Neural progenitor cell (in vitro differentiated cells): ENCODE measurements at regions not wholly inside any gene's neighbourhood (a gene's known extent, or its start where the extent isn't known, plus 50 kb on each side); places are given as distances from the start of the nearest gene placed in this dataset.
"Not testable (repeated sequence)": the region's sequence is repeated elsewhere in the genome, so short reads cannot be mapped to it uniquely, and the experiment has no call there.

Source experiments
- DNase-seq: peaks from one replicate; pipeline ENCODE4 v3.0.0-alpha.2; 2016; ENCODE audit warnings: low spot score
- H2AFZ ChIP-seq: fragments of 200-600 bp; sonication (generic); replicated peaks from 2 replicates; pipeline ENCODE4 v1.6.1; 2016; ENCODE audit warnings: antibody characterized with exemption
- H3F3A ChIP-seq: fragments of 200-600 bp; sonication (generic); 2 replicates; pipeline ENCODE4 v1.6.1; 2016; ENCODE audit warnings: antibody characterized with exemption, low read depth
- H3K27ac ChIP-seq: fragments of 200-600 bp; sonication (generic); 2 replicates; pipeline ENCODE4 v1.5.1; 2016; ENCODE audit warnings: mild to moderate bottlenecking
- H3K27me3 ChIP-seq: fragments of 200-600 bp; sonication (generic); 2 replicates; pipeline ENCODE4 v1.6.1; 2016; ENCODE audit warnings: mild to moderate bottlenecking, moderate library complexity
- H3K36me3 ChIP-seq: fragments of 200-600 bp; sonication (generic); 2 replicates; pipeline ENCODE4 v1.5.1; 2016
- H3K4me1 ChIP-seq: fragments of 200-600 bp; sonication (generic); 2 replicates; pipeline ENCODE4 v1.6.1; 2016; ENCODE audit warnings: mixed run types
- H3K4me2 ChIP-seq: fragments of 200-600 bp; sonication (generic); 2 replicates; pipeline ENCODE4 v1.6.1; 2016
- H3K4me3 ChIP-seq: fragments of 200-600 bp; sonication (generic); 2 replicates; pipeline ENCODE4 v1.5.1; 2016
- H3K79me2 ChIP-seq: fragments of 200-600 bp; sonication (generic); 2 replicates; pipeline ENCODE4 v1.6.1; 2016; ENCODE audit warnings: low read depth
- H3K9ac ChIP-seq: fragments of 200-600 bp; sonication (generic); 2 replicates; pipeline ENCODE4 v1.6.1; 2016
- H3K9me3 ChIP-seq: fragments of 200-600 bp; sonication (generic); 2 replicates; pipeline ENCODE4 v1.5.1; 2016; ENCODE audit warnings: low read depth
- H4K20me1 ChIP-seq: fragments of 200-600 bp; sonication (generic); 2 replicates; pipeline ENCODE4 v1.6.1; 2016; ENCODE audit warnings: low read depth
- H3K27ac Mint-ChIP-seq: 3 replicates; pipeline ENCODE4 v1.8.0; 2021; ENCODE audit warnings: mixed read lengths
- H3K27me3 Mint-ChIP-seq: 2 replicates; pipeline ENCODE4 v1.8.0; 2022; ENCODE audit warnings: low read depth, mild to moderate bottlenecking, inconsistent platforms, moderate library complexity, mixed read lengths; ENCODE audit not compliant: insufficient read depth
- H3K36me3 Mint-ChIP-seq: 3 replicates; pipeline ENCODE4 v1.8.0; 2021; ENCODE audit warnings: mixed read lengths
- H3K4me1 Mint-ChIP-seq: 3 replicates; pipeline ENCODE4 v1.8.0; 2021; ENCODE audit warnings: mixed read lengths
- H3K4me3 Mint-ChIP-seq: 3 replicates; pipeline ENCODE4 v1.8.0; 2021; ENCODE audit warnings: mild to moderate bottlenecking, moderate library complexity, mixed read lengths
- H3K9me3 Mint-ChIP-seq: 3 replicates; pipeline ENCODE4 v1.8.0; 2020; ENCODE audit warnings: mixed read lengths
- EZH2 ChIP-seq: fragments of 200-600 bp; sonication (generic); IDR thresholded peaks from 2 replicates; pipeline ENCODE4 v1.6.1; 2017; ENCODE audit warnings: antibody characterized with exemption, mild to moderate bottlenecking, moderate library complexity
- EZH2phosphoT487 ChIP-seq: fragments of 200-600 bp; sonication (generic); IDR thresholded peaks from 2 replicates; pipeline ENCODE4 v1.6.1; 2017; ENCODE audit warnings: antibody characterized with exemption
- TF ChIP-seq, protein P1 (sequence below): fragments of 200-600 bp; sonication (generic); IDR thresholded peaks from 2 replicates; pipeline ENCODE4 v1.5.1; 2017; ENCODE audit warnings: antibody characterized with exemption, mild to moderate bottlenecking

DNA sequence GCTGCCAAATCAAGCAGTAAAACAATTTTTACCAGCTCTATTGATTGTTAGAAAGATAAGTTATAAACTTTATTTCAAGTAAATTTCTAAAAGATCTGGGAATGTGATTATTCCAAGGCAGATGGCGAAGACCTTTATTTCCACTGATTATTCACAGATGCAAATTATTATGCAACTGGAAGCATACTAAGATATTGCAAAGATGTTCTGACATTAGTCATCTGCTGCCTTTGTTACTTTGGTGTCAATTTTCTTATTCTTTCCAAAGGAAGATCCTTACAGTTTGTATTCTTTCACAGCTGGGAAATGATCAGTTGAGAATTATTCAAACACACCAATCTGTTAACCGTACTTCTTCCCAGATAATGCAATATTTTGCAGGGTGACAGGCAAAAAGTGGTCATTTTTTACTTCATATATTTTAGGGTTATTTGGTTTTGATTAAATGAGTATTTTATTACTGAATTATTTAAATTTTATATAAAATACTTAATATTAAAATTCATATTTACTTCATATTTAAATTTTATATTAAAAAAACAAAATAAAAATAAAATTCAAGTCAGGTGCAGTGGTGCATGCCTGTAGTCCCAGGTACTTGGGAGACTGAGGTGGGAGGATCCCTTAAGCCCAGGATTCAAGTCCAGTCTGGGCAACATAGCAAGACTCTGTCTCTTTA, 171.3 kb downstream of the FZD1 start:
- peaks cover 18% of the 10 kb centered on the region for H3K9me3 Mint-ChIP-seq
- DNase-seq = no peak
- no peaks in the 10 kb centered on the region for H3K27me3 ChIP-seq
- H3K27ac Mint-ChIP-seq = no peak overlapping the region
- peaks cover 2% of the 10 kb centered on the region for H3K27me3 Mint-ChIP-seq
- H2AFZ ChIP-seq = no peak overlapping the region
- no peak overlapping the region for H3K9ac ChIP-seq
- H3K27ac ChIP-seq = no peak overlapping the region
- no peaks in the 10 kb centered on the region for H3K79me2 ChIP-seq
- H3K36me3 ChIP-seq = no peaks in the 10 kb centered on the region
- H3K4me1 Mint-ChIP-seq = no peaks in the 10 kb centered on the region
- H3K4me3 ChIP-seq = no peak overlapping the region
- H4K20me1 ChIP-seq = no peaks in the 10 kb centered on the region
- no peaks in the 10 kb centered on the region for H3K36me3 Mint-ChIP-seq
- no peak overlapping the region for H3K4me2 ChIP-seq
- no peak overlapping the region for H3K4me3 Mint-ChIP-seq
- no peaks in the 10 kb centered on the region for H3F3A ChIP-seq
- H3K4me1 ChIP-seq = no peaks in the 10 kb centered on the region
- no peak for TF ChIP-seq EZH2phosphoT487
- TF ChIP-seq, protein P1, sequence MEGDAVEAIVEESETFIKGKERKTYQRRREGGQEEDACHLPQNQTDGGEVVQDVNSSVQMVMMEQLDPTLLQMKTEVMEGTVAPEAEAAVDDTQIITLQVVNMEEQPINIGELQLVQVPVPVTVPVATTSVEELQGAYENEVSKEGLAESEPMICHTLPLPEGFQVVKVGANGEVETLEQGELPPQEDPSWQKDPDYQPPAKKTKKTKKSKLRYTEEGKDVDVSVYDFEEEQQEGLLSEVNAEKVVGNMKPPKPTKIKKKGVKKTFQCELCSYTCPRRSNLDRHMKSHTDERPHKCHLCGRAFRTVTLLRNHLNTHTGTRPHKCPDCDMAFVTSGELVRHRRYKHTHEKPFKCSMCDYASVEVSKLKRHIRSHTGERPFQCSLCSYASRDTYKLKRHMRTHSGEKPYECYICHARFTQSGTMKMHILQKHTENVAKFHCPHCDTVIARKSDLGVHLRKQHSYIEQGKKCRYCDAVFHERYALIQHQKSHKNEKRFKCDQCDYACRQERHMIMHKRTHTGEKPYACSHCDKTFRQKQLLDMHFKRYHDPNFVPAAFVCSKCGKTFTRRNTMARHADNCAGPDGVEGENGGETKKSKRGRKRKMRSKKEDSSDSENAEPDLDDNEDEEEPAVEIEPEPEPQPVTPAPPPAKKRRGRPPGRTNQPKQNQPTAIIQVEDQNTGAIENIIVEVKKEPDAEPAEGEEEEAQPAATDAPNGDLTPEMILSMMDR = no peak
- TF ChIP-seq EZH2 = no peak
- no peaks in the 10 kb centered on the region for H3K9me3 ChIP-seq

GRCh38 chr7:91436655-91437054, 172.4 kb downstream of the FZD1 start:
- no peaks in the 10 kb centered on the region for H3K9me3 ChIP-seq
- no peaks in the 10 kb centered on the region for H3F3A ChIP-seq
- Mint-ChIP-seq H3K27ac (no peak overlapping the region), H3K4me3 (no peak overlapping the region), H3K36me3 (no peaks in the 10 kb centered on the region), H3K27me3 (peaks cover 2% of the 10 kb centered on the region), H3K4me1 (no peaks in the 10 kb centered on the region), H3K9me3 (peaks cover 20% of the 10 kb centered on the region)
- H2AFZ ChIP-seq = no peak overlapping the region
- DNase-seq = no peak
- no peak overlapping the region for H3K4me2 ChIP-seq
- H3K79me2 ChIP-seq = no peaks in the 10 kb centered on the region
- no peak overlapping the region for H3K9ac ChIP-seq
- H3K4me1 ChIP-seq = no peaks in the 10 kb centered on the region
- H3K27me3 ChIP-seq = no peaks in the 10 kb centered on the region
- TF ChIP-seq, protein P1 = no peak
- no peak for TF ChIP-seq EZH2phosphoT487
- no peak for TF ChIP-seq EZH2
- no peaks in the 10 kb centered on the region for H4K20me1 ChIP-seq
- no peak overlapping the region for H3K27ac ChIP-seq
- no peak overlapping the region for H3K4me3 ChIP-seq
- H3K36me3 ChIP-seq = no peaks in the 10 kb centered on the region

GRCh38 chr7:91440198-91440597, 176.0 kb downstream of the FZD1 start:
- H3K27me3 ChIP-seq, H3K4me3 Mint-ChIP-seq, H3K27ac ChIP-seq, H3K9me3 ChIP-seq, H3K79me2 ChIP-seq, H3K36me3 Mint-ChIP-seq, H4K20me1 ChIP-seq, DNase-seq, H3K27me3 Mint-ChIP-seq, H2AFZ ChIP-seq, H3K4me3 ChIP-seq, H3K36me3 ChIP-seq, H3K4me2 ChIP-seq, H3K27ac Mint-ChIP-seq, H3F3A ChIP-seq, H3K4me1 ChIP-seq, H3K4me1 Mint-ChIP-seq, H3K9ac ChIP-seq: not testable (repeated sequence)
- H3K9me3 Mint-ChIP-seq = peaks cover 15% of the 10 kb centered on the region

GRCh38 chr7:91443862-91444261, 179.6 kb downstream of the FZD1 start:
- H3K4me2 ChIP-seq = no peak overlapping the region
- no peaks in the 10 kb centered on the region for H3K79me2 ChIP-seq
- H3K36me3 Mint-ChIP-seq = peaks cover 2% of the 10 kb centered on the region
- H3K4me1 ChIP-seq = no peaks in the 10 kb centered on the region
- H3K9me3 ChIP-seq = peaks cover 4% of the 10 kb centered on the region
- no peaks in the 10 kb centered on the region for H3F3A ChIP-seq
- H3K9me3 Mint-ChIP-seq = peaks cover 22% of the 10 kb centered on the region
- H3K27me3 Mint-ChIP-seq = peaks cover 3% of the 10 kb centered on the region
- no peaks in the 10 kb centered on the region for H4K20me1 ChIP-seq
- no peaks in the 10 kb centered on the region for H3K4me1 Mint-ChIP-seq
- TF ChIP-seq, protein P1 = no peak
- TF ChIP-seq EZH2phosphoT487 (no peak), EZH2 (no peak)
- H3K27ac ChIP-seq = no peak overlapping the region
- H2AFZ ChIP-seq = no peak overlapping the region
- no peaks in the 10 kb centered on the region for H3K27me3 ChIP-seq
- no peak overlapping the region for H3K4me3 Mint-ChIP-seq
- H3K27ac Mint-ChIP-seq = no peak overlapping the region
- no peak overlapping the region for H3K4me3 ChIP-seq
- H3K9ac ChIP-seq = no peak overlapping the region
- H3K36me3 ChIP-seq = no peaks in the 10 kb centered on the region
- no peak for DNase-seq
